Heart right ventricle (tissue), 16 donors: ENCODE measurements at regions not wholly inside any gene's neighbourhood (a gene's known extent, or its start where the extent isn't known, plus 50 kb on each side); places are given as distances from the start of the nearest gene placed in this dataset.

Source experiments
- ATAC-seq, 8 donors: fragments of 200-7000 bp; cut with Tn5 transposase; one replicate each; pipeline ENCODE4 v1.9.1; 2020; ENCODE audit warnings: mild to moderate bottlenecking in 8 of 8, moderate library complexity in 8 of 8, moderate number of reproducible peaks in 1 of 8
- DNase-seq, 2 donors: peaks; one replicate each; pipeline ENCODE4 v3.0.0-alpha.2; 2020
- H3K27ac ChIP-seq, 10 donors: fragments of 200-600 bp; sonication (generic) in 2 of 10; one replicate each; pipeline versions ENCODE4 v1.5.0 to v1.8.0; 2020 to 2022; ENCODE audit warnings: mild to moderate bottlenecking in 3 of 10
- H3K27me3 ChIP-seq, 7 donors: fragments of 200-600 bp; one replicate each; pipeline ENCODE4 v1.8.0; 2021 to 2022; ENCODE audit warnings: mild to moderate bottlenecking in 2 of 7
- H3K36me3 ChIP-seq, 9 donors: fragments of 200-600 bp; sonication (generic) in 1 of 9; one replicate each; pipeline versions ENCODE4 v1.5.0 to v1.8.0; 2020 to 2022; ENCODE audit warnings: mild to moderate bottlenecking in 2 of 9
- H3K4me1 ChIP-seq, 9 donors: fragments of 200-600 bp; sonication (generic) in 1 of 9; one replicate each; pipeline versions ENCODE4 v1.5.0 to v1.8.0; 2020 to 2022; ENCODE audit warnings: mild to moderate bottlenecking in 4 of 9
- H3K4me3 ChIP-seq, 10 donors: fragments of 200-600 bp; sonication (generic) in 2 of 10; one replicate each; pipeline versions ENCODE4 v1.5.0 to v1.8.0; 2020 to 2022; ENCODE audit warnings: mild to moderate bottlenecking in 7 of 10, moderate library complexity in 2 of 10
- H3K9me3 ChIP-seq, 11 donors: fragments of 200-600 bp in 10 of 11; sonication (generic) in 2 of 11; one replicate each; pipeline versions ENCODE4 v1.5.0 to v1.8.0; 2013 to 2022; ENCODE audit warnings: mild to moderate bottlenecking in 2 of 11, control low read depth in 1 of 11, moderate library complexity in 1 of 11
- CTCF ChIP-seq, 9 donors: fragments of 200-600 bp; sonication (generic) in 2 of 9; IDR thresholded peaks; one replicate each; pipeline versions ENCODE4 v1.5.0 to v1.8.0; 2021 to 2022; ENCODE audit warnings: antibody characterized with exemption in 9 of 9, mild to moderate bottlenecking in 5 of 9, moderate library complexity in 1 of 9
- WGBS, 2 donors: extraction: QIAGEN DNeasy Blood & Tissue Kit; methylation state at CpG; one replicate each; pipeline ENCODE4 v1.1.7; 2013; ENCODE audit warnings: inconsistent platforms in 1 of 2; 5-methylcytosine and 5-hydroxymethylcytosine counted together
- intact Hi-C, 10 donors: fragments of 100-400 bp; cut with DNase I; formaldehyde crosslinking; loops; one replicate each; pipeline versions ENCODE4 v1.11.1 to v1.14.2; 2022
- donor health status: Arrhythmogenic right ventricular cardiomyopathy.
- donor health status: ischemic (EF 13 %, LVEDD 7.1; RV severe dilation, severe dysfunction).
- donor health status: healthy with polysubstance abuse.
- donor health status: DM: no; HTN: yes; CAD: no.
- donor health status: DM: no; HTN: no; CAD: no.
- donor health status: ischemic (EF 25% LVEDD 6.9; RV normal size, moderate dysfunction).
- donor health status: ischemic (EF 25% LVEDD 5.7; RV mildly dilated, moderate dysfunction).
- donor health status: healthy.
- donor health status: DM: yes; HTN: yes; CAD: no.
- donor health status: Ischemic cardiomyopathy.
- donor health status: ischemic (EF 35%, LVEDD 5.7; RV mildly dilated, moderate dysfunction).
- donor health status: nonischemic (EF 11% LVEDD 7.7; RV severe dilation, severe dysfunction).
- donor health status: DM: yes; HTN: yes; CAD: no.
- donor health status: PGD.
- donor health status: ischemic (EF 29% LVEDD 5.4; RV normal size, mild dysfunction).
- donor health status: nonischemic (EF 23%, LVEDD 6.1; RV moderate dilation, normal function).

GRCh38 chr11:79830446-79830845, 389.6 kb upstream of the TENM4 start:
- intact Hi-C loops = no loop called here
- Histone ChIP-seq H3K27ac (no peak overlapping the region), H3K36me3 (no peaks in the 10 kb centered on the region), H3K4me3 (no peak overlapping the region), H3K4me1 (no peaks in the 10 kb centered on the region), H3K9me3 (no peaks in the 10 kb centered on the region), H3K27me3 (no peaks in the 10 kb centered on the region)
- no peak for TF ChIP-seq CTCF (IDR thresholded peaks at IDR 0.05)
- no peak for DNase-seq
- 77 to 81% methylated on average over 3 of the region's 3 CpGs for WGBS, 2 donors
- ATAC-seq = no peak

GRCh38 chr11:79829891-79830290, 389.1 kb upstream of the TENM4 start:
- DNase-seq (no peak), ATAC-seq (no peak)
- Histone ChIP-seq H3K27ac (no peak overlapping the region), H3K27me3 (no peaks in the 10 kb centered on the region), H3K36me3 (no peaks in the 10 kb centered on the region), H3K4me3 (no peak overlapping the region), H3K9me3 (no peaks in the 10 kb centered on the region), H3K4me1 (no peaks in the 10 kb centered on the region)
- TF ChIP-seq CTCF (IDR thresholded peaks at IDR 0.05) = no peak
- WGBS, 2 donors = 82% methylated on average over 3 of the region's 3 CpGs
- intact Hi-C loops = no loop called here

GRCh38 chr11:79822766-79823165, 381.9 kb upstream of the TENM4 start:
- Histone ChIP-seq H3K4me3 (no peak overlapping the region), H3K9me3 (peaks cover 0 to 6% (median 0%) of the 10 kb centered on the region in 11 donors), H3K27ac (no peak overlapping the region), H3K27me3 (no peaks in the 10 kb centered on the region), H3K36me3 (no peaks in the 10 kb centered on the region), H3K4me1 (no peaks in the 10 kb centered on the region)
- WGBS, 2 donors = 94 to 98% methylated on average over 3 of the region's 3 CpGs
- intact Hi-C loops = no loop called here
- no peak for TF ChIP-seq CTCF (IDR thresholded peaks at IDR 0.05)
- ATAC-seq (no peak), DNase-seq (no peak)

GRCh38 chr11:79813551-79813950, 372.7 kb upstream of the TENM4 start:
- Histone ChIP-seq H3K36me3 (no peaks in the 10 kb centered on the region), H3K4me1 (no peaks in the 10 kb centered on the region), H3K9me3 (peaks cover 0 to 7% (median 0%) of the 10 kb centered on the region in 11 donors), H3K27ac (no peak overlapping the region), H3K27me3 (no peaks in the 10 kb centered on the region), H3K4me3 (no peak overlapping the region)
- no peak for ATAC-seq
- intact Hi-C loops = no loop called here
- TF ChIP-seq CTCF (IDR thresholded peaks at IDR 0.05) = no peak
- DNase-seq = no peak
- 77 to 78% methylated on average over 3 of the region's 3 CpGs for WGBS, 2 donors

- ATAC-seq (no peak), DNase-seq (no peak)
- H3K4me3 ChIP-seq = no peak overlapping the region
- intact Hi-C loops = no loop called here
- no peaks in the 10 kb centered on the region for H3K36me3 ChIP-seq
- H3K27ac ChIP-seq = no peak overlapping the region
- 28 to 33% methylated on average over 2 of the region's 2 CpGs for WGBS, 2 donors
- TF ChIP-seq CTCF (IDR thresholded peaks at IDR 0.05) = no peak
- H3K4me1 ChIP-seq = no peaks in the 10 kb centered on the region
- H3K9me3 ChIP-seq = peaks cover 0 to 4% (median 0%) of the 10 kb centered on the region in 11 donors
- H3K27me3 ChIP-seq = no peaks in the 10 kb centered on the region
Observed at GRCh38 chr11:79809487-79809886, 368.7 kb upstream of the TENM4 start.
